ENCODE measurements at regions not wholly inside any gene's neighbourhood (a gene's known extent, or its start where the extent isn't known, plus 50 kb on each side); places are given as distances from the start of the nearest gene placed in this dataset.

DNA sequence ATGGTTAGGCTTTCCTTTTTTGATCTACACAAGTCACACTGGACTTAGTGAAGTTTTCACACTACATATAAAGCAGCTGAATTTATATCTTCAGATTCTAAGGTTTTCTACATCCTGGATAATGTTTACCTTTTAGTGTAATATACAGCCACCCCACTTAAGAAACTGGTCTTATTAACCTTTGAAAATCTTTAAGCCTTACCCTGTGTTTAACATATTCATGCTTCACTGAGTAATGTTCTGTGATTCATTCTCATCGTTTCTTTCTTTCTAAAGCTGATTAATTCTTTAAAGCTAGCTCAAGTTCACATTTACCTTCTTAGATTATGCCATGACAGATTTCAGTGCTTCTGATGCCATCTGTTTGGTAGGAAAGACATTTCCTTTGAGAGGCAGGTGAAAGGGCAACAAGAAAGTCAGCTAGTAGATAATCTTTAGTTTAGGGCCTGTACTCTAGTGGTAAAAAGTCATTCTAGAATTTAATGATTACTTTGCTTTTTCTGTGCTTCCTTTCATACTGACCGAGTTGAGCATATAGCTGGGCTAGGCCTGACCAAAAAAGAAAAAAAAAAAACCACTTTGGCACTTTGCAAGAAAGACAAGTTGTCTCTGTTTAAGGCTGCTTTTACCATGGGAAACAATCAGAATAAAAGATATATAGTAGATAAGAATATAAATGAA lies 690.9 kb upstream of the FBXO33 start:
- ChIA-PET POLR2A (no interaction called here), CTCF (no interaction called here)
- Histone ChIP-seq H3K9me3 (no peaks in the 10 kb centered on the region; the same call in 2 of the 3 replicates), H3K27ac (no peak overlapping the region), H3K4me2 (no peak overlapping the region), H3K4me3 (no peak overlapping the region), H3K4me1 (no peaks in the 10 kb centered on the region)
- TF ChIP-seq MAFK (IDR thresholded peaks at IDR 0.05; ENCODE audit: partially characterized antibody) = no peak
- TF ChIP-seq NPAS2 (CRISPR knock-in tag; IDR thresholded peaks at IDR 0.05; ENCODE audit: borderline replicate concordance) = no peak
- no peak for TF ChIP-seq POLR2AphosphoS2 (conservative IDR thresholded peaks at IDR 0.05; ENCODE audit: low read length)
- TF ChIP-seq, protein P1, sequence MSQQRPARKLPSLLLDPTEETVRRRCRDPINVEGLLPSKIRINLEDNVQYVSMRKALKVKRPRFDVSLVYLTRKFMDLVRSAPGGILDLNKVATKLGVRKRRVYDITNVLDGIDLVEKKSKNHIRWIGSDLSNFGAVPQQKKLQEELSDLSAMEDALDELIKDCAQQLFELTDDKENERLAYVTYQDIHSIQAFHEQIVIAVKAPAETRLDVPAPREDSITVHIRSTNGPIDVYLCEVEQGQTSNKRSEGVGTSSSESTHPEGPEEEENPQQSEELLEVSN (IDR thresholded peaks at IDR 0.05; ENCODE audit: borderline replicate concordance, low read depth) = no peak
- TF ChIP-seq, protein P2, sequence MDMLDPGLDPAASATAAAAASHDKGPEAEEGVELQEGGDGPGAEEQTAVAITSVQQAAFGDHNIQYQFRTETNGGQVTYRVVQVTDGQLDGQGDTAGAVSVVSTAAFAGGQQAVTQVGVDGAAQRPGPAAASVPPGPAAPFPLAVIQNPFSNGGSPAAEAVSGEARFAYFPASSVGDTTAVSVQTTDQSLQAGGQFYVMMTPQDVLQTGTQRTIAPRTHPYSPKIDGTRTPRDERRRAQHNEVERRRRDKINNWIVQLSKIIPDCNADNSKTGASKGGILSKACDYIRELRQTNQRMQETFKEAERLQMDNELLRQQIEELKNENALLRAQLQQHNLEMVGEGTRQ (IDR thresholded peaks at IDR 0.05) = no peak
- no peak for TF ChIP-seq FOXS1 (CRISPR knock-in tag; IDR thresholded peaks at IDR 0.05)
- no peak for TF ChIP-seq ZSCAN20 (CRISPR knock-in tag; IDR thresholded peaks at IDR 0.05)
- TF ChIP-seq MYC (IDR thresholded peaks at IDR 0.05; ENCODE audit: borderline replicate concordance, low read length) = no peak
- TF ChIP-seq RNF2 (IDR thresholded peaks at IDR 0.05; ENCODE audit: borderline replicate concordance, low read depth) = no peak
- TF ChIP-seq JUNB (IDR thresholded peaks at IDR 0.05) = no peak
- TF ChIP-seq FOSL2 (IDR thresholded peaks at IDR 0.05) = no peak
- TF ChIP-seq FOSL2 (CRISPR knock-in tag; IDR thresholded peaks at IDR 0.05) = no peak
- DNase-seq (ENCODE audit: low read depth in 1 of 2, low spot score in 1 of 2) (no peak), ATAC-seq (no peak), FAIRE-seq (no peak)
- WGBS (ENCODE audit: missing lambda C conversion rate) = 4% methylated on average over 2 of the region's 2 CpGs

DNA sequence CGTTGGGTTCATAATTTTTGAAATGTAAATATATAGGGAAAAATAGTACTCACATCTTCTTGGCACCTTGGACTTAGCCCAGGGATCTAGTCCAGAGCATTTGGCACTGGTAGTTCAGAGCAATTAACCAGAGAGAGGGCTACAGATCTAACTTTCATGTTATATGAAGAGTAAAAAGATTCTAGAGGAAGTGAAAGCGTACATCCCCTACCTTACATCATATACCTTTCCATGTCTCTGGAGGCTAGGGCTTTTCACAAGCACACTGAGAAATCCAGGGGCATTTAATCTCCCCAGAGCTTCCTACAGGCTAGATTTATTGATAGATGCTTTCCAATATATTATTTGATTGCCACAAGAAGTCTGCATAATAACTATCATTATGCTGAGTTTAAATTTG lies 687.5 kb upstream of the FBXO33 start:
- Histone ChIP-seq H3K4me3 (no peak overlapping the region), H3K4me1 (no peaks in the 10 kb centered on the region), H3K27ac (no peak overlapping the region), H3K4me2 (no peak overlapping the region), H3K9me3 (no peaks in the 10 kb centered on the region)
- 3% methylated on average over 2 of the region's 2 CpGs for WGBS (ENCODE audit: missing lambda C conversion rate)
- ChIA-PET CTCF (no interaction called here), POLR2A (no interaction called here)
- FAIRE-seq = no peak
- TF ChIP-seq, protein P3, sequence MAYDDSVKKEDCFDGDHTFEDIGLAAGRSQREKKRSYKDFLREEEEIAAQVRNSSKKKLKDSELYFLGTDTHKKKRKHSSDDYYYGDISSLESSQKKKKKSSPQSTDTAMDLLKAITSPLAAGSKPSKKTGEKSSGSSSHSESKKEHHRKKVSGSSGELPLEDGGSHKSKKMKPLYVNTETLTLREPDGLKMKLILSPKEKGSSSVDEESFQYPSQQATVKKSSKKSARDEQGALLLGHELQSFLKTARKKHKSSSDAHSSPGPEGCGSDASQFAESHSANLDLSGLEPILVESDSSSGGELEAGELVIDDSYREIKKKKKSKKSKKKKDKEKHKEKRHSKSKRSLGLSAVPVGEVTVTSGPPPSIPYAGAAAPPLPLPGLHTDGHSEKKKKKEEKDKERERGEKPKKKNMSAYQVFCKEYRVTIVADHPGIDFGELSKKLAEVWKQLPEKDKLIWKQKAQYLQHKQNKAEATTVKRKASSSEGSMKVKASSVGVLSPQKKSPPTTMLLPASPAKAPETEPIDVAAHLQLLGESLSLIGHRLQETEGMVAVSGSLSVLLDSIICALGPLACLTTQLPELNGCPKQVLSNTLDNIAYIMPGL (CRISPR knock-in tag; IDR thresholded peaks at IDR 0.05; ENCODE audit: borderline replicate concordance) = no peak
- TF ChIP-seq EHMT2 (IDR thresholded peaks at IDR 0.05; ENCODE audit: low read depth) = no peak
- TF ChIP-seq, protein P1 (IDR thresholded peaks at IDR 0.05; ENCODE audit: borderline replicate concordance, low read depth) = no peak
- TF ChIP-seq NPAS2 (CRISPR knock-in tag; IDR thresholded peaks at IDR 0.05; ENCODE audit: borderline replicate concordance) = no peak
- TF ChIP-seq, protein P4, sequence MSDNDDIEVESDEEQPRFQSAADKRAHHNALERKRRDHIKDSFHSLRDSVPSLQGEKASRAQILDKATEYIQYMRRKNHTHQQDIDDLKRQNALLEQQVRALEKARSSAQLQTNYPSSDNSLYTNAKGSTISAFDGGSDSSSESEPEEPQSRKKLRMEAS (IDR thresholded peaks at IDR 0.05) = no peak
- TF ChIP-seq, protein P5, sequence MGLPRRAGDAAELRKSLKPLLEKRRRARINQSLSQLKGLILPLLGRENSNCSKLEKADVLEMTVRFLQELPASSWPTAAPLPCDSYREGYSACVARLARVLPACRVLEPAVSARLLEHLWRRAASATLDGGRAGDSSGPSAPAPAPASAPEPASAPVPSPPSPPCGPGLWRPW (IDR thresholded peaks at IDR 0.05) = no peak
- no peak for TF ChIP-seq SMC3 (IDR thresholded peaks at IDR 0.05)
- TF ChIP-seq, protein P6, sequence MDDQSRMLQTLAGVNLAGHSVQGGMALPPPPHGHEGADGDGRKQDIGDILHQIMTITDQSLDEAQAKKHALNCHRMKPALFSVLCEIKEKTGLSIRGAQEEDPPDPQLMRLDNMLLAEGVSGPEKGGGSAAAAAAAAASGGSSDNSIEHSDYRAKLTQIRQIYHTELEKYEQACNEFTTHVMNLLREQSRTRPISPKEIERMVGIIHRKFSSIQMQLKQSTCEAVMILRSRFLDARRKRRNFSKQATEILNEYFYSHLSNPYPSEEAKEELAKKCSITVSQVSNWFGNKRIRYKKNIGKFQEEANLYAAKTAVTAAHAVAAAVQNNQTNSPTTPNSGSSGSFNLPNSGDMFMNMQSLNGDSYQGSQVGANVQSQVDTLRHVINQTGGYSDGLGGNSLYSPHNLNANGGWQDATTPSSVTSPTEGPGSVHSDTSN (IDR thresholded peaks at IDR 0.05) = no peak
- TF ChIP-seq ZSCAN20 (CRISPR knock-in tag; IDR thresholded peaks at IDR 0.05) = no peak
- TF ChIP-seq, protein P7, sequence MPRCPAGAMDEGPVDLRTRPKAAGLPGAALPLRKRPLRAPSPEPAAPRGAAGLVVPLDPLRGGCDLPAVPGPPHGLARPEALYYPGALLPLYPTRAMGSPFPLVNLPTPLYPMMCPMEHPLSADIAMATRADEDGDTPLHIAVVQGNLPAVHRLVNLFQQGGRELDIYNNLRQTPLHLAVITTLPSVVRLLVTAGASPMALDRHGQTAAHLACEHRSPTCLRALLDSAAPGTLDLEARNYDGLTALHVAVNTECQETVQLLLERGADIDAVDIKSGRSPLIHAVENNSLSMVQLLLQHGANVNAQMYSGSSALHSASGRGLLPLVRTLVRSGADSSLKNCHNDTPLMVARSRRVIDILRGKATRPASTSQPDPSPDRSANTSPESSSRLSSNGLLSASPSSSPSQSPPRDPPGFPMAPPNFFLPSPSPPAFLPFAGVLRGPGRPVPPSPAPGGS (IDR thresholded peaks at IDR 0.05) = no peak
- TF ChIP-seq ZC3H11A (IDR thresholded peaks at IDR 0.05) = no peak
- TF ChIP-seq FOSB (CRISPR knock-in tag; IDR thresholded peaks at IDR 0.05) = no peak
- TF ChIP-seq POLR2AphosphoS2 (conservative IDR thresholded peaks at IDR 0.05; ENCODE audit: low read length) = no peak
- TF ChIP-seq TP53 (CRISPR knock-in tag; IDR thresholded peaks at IDR 0.05) = no peak
- TF ChIP-seq RCOR1 (IDR thresholded peaks at IDR 0.05; ENCODE audit: low read depth, low read length) = no peak
- TF ChIP-seq KDM5A (IDR thresholded peaks at IDR 0.05) = no peak
- no peak for ATAC-seq
- no peak for DNase-seq (ENCODE audit: low read depth in 1 of 2, low spot score in 1 of 2)

Data from A549 (cell line).